ENCODE measurements at regions not wholly inside any gene's neighbourhood (a gene's known extent, or its start where the extent isn't known, plus 50 kb on each side); places are given as distances from the start of the nearest gene placed in this dataset.

- H3K27ac ChIP-seq: no peak overlapping the region
- TF ChIP-seq ZFX (IDR thresholded peaks at IDR 0.05; ENCODE audit: borderline replicate concordance) (no peak), CTCF (IDR thresholded peaks at IDR 0.05) (no peak)
Measured at GRCh38 chr11:95378111-95378510, 147.1 kb upstream of the SESN3 start.

GRCh38 chr11:95375886-95376285 lies 144.9 kb upstream of the SESN3 start:
- no peak overlapping the region for H3K27ac ChIP-seq
- TF ChIP-seq CTCF (IDR thresholded peaks at IDR 0.05) (no peak), ZFX (IDR thresholded peaks at IDR 0.05; ENCODE audit: borderline replicate concordance) (no peak)

GRCh38 chr11:95375451-95375850 lies 144.4 kb upstream of the SESN3 start:
- H3K27ac ChIP-seq: no peak overlapping the region
- no peak for TF ChIP-seq ZFX (IDR thresholded peaks at IDR 0.05; ENCODE audit: borderline replicate concordance)
- TF ChIP-seq CTCF (IDR thresholded peaks at IDR 0.05): no peak

GRCh38 chr11:95374105-95374504 lies 143.1 kb upstream of the SESN3 start:
- H3K27ac ChIP-seq: no peak overlapping the region
- TF ChIP-seq CTCF (IDR thresholded peaks at IDR 0.05): no peak
- no peak for TF ChIP-seq ZFX (IDR thresholded peaks at IDR 0.05; ENCODE audit: borderline replicate concordance)

- TF ChIP-seq ZFX (IDR thresholded peaks at IDR 0.05; ENCODE audit: borderline replicate concordance) (no peak), CTCF (IDR thresholded peaks at IDR 0.05) (no peak)
- no peak overlapping the region for H3K27ac ChIP-seq
Measured at GRCh38 chr11:95373241-95373640, 142.2 kb upstream of the SESN3 start.

GRCh38 chr11:95372097-95372656 lies 141.2 kb upstream of the SESN3 start:
- no peak overlapping the region for H3K27ac ChIP-seq
- TF ChIP-seq ZFX (IDR thresholded peaks at IDR 0.05; ENCODE audit: borderline replicate concordance) (no peak), CTCF (IDR thresholded peaks at IDR 0.05) (no peak)

- H3K27ac ChIP-seq: no peak overlapping the region
- no peak for TF ChIP-seq CTCF (IDR thresholded peaks at IDR 0.05)
- no peak for TF ChIP-seq ZFX (IDR thresholded peaks at IDR 0.05; ENCODE audit: borderline replicate concordance)
Measured at GRCh38 chr11:95371153-95371552, 140.2 kb upstream of the SESN3 start.
